NCI-H1417 treated with DMSO at 0.1 percent for 48 hours (cell line): ENCODE measurements at regions not wholly inside any gene's neighbourhood (a gene's known extent, or its start where the extent isn't known, plus 50 kb on each side); places are given as distances from the start of the nearest gene placed in this dataset.
"Not testable (repeated sequence)": the region's sequence is repeated elsewhere in the genome, so short reads cannot be mapped to it uniquely, and the experiment has no call there.

ENCODE experiments used
- DNase-seq: peaks from one replicate; lab custom pipeline; 2025; lab: John Stamatoyannopoulos, UW

- DNase-seq = no peak
Observed at GRCh38 chr7:101708223-101708622, 79.1 kb upstream of the MYL10 start.

- no peak for DNase-seq
Observed at GRCh38 chr7:101712652-101713051, 83.6 kb upstream of the MYL10 start.

- DNase-seq = no peak
Observed at GRCh38 chr7:101714097-101714496, 85.0 kb upstream of the MYL10 start.

- DNase-seq = no peak
Observed at GRCh38 chr7:101717628-101718357, 88.7 kb upstream of the MYL10 start.

GRCh38 chr7:101718363-101719122 lies 89.4 kb upstream of the MYL10 start:
- no peak for DNase-seq

- no peak for DNase-seq
Observed at GRCh38 chr7:101719123-101719470, 90.0 kb upstream of the MYL10 start.

- no peak for DNase-seq
Observed at GRCh38 chr7:101720324-101720723, 91.2 kb upstream of the MYL10 start.

- DNase-seq = no peak
Observed at GRCh38 chr7:101722247-101722646, 93.2 kb upstream of the MYL10 start.

GRCh38 chr7:101723835-101724234 lies 93.6 kb upstream of the CUX1 start:
- DNase-seq = no peak

- DNase-seq = no peak
Observed at GRCh38 chr7:101724957-101725356, 92.5 kb upstream of the CUX1 start.

- DNase-seq = no peak
Observed at GRCh38 chr7:101725921-101726320, 91.5 kb upstream of the CUX1 start.

- DNase-seq = no peak
Observed at GRCh38 chr7:101727184-101727583, 90.2 kb upstream of the CUX1 start.

- peak; percentile 66 for DNase-seq
Observed at GRCh38 chr7:101728128-101728527, 89.3 kb upstream of the CUX1 start.

GRCh38 chr7:101728873-101729240 lies 88.6 kb upstream of the CUX1 start:
- not testable (repeated sequence) for DNase-seq

- DNase-seq = no peak
Observed at GRCh38 chr7:101729241-101729883, 88.1 kb upstream of the CUX1 start.

- no peak for DNase-seq
Observed at GRCh38 chr7:101731502-101732084, 85.8 kb upstream of the CUX1 start.

GRCh38 chr7:101733713-101734475 lies 83.5 kb upstream of the CUX1 start:
- DNase-seq = no peak

GRCh38 chr7:101736084-101736483 lies 81.3 kb upstream of the CUX1 start:
- no peak for DNase-seq

GRCh38 chr7:101739775-101740398 lies 77.5 kb upstream of the CUX1 start:
- DNase-seq = no peak

- DNase-seq = no peak
Observed at GRCh38 chr7:101740981-101741725, 76.3 kb upstream of the CUX1 start.
